Mesodermal cell (in vitro differentiated cells): ENCODE measurements at regions not wholly inside any gene's neighbourhood (a gene's known extent, or its start where the extent isn't known, plus 50 kb on each side); places are given as distances from the start of the nearest gene placed in this dataset.
"Not testable (repeated sequence)": the region's sequence is repeated elsewhere in the genome, so short reads cannot be mapped to it uniquely, and the experiment has no call there.

Experiments
- H3K27ac ChIP-seq: 2 replicates; pipeline ENCODE4 v1.7.0; 2013; ENCODE audit warnings: mild to moderate bottlenecking, low read depth, low read length, moderate library complexity; ENCODE audit not compliant: severe bottlenecking
- H3K36me3 ChIP-seq: 2 replicates; pipeline ENCODE4 v1.7.1; 2013; ENCODE audit warnings: mild to moderate bottlenecking, low read length, moderate library complexity; ENCODE audit not compliant: control insufficient read depth, insufficient read depth
- H3K4me1 ChIP-seq: one replicate; pipeline ENCODE4 v1.7.1; 2013; ENCODE audit warnings: mild to moderate bottlenecking, low read length; ENCODE audit not compliant: insufficient read depth, control insufficient read depth, poor library complexity, severe bottlenecking
- H3K4me3 ChIP-seq: 2 replicates; pipeline ENCODE4 v1.7.0; 2013; ENCODE audit warnings: low read length, control low read depth, mild to moderate bottlenecking; ENCODE audit not compliant: insufficient read depth, poor library complexity, severe bottlenecking; ENCODE audit errors: extremely low read depth
- H3K9me3 ChIP-seq: 2 replicates; pipeline ENCODE4 v1.7.1; 2013; ENCODE audit warnings: mild to moderate bottlenecking, low read length, moderate library complexity; ENCODE audit not compliant: control insufficient read depth
- WGBS, 2 experiments: methylation state at CpG; one replicate each; pipeline ENCODE4 v1.1.5; 2013; ENCODE audit warnings: missing lambda C conversion rate in 2 of 2; ENCODE audit not compliant: insufficient coverage in 2 of 2; 5-methylcytosine and 5-hydroxymethylcytosine counted together

DNA sequence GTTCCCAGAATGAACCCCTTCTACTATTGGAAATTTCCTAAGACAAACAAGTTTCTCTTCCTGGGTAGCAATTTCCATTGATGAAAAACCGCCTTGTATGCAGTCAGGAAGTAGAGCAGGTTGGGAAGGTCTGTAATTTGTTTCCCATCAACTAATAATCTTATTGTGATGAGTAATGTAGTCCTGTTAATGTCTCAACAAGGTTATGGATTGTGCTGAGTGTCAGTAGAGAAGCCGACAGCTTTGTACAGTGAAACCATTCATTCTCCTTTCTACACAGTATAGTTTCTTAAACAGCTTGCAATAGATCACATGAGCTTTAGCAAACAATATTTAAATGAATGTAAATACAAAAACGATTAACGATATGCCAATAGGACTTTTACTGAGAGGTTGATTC is 355.4 kb upstream of the WWC1 start:
- Histone ChIP-seq H3K27ac (no peak overlapping the region), H3K4me1 (no peaks in the 10 kb centered on the region), H3K36me3 (no peaks in the 10 kb centered on the region), H3K9me3 (no peaks in the 10 kb centered on the region), H3K4me3 (no peak overlapping the region)
- WGBS, 2 experiments: 100% methylated on average over 1 of the region's 4 CpGs; no CpG with 5 or more reads in 1 of the 2 experiments

DNA sequence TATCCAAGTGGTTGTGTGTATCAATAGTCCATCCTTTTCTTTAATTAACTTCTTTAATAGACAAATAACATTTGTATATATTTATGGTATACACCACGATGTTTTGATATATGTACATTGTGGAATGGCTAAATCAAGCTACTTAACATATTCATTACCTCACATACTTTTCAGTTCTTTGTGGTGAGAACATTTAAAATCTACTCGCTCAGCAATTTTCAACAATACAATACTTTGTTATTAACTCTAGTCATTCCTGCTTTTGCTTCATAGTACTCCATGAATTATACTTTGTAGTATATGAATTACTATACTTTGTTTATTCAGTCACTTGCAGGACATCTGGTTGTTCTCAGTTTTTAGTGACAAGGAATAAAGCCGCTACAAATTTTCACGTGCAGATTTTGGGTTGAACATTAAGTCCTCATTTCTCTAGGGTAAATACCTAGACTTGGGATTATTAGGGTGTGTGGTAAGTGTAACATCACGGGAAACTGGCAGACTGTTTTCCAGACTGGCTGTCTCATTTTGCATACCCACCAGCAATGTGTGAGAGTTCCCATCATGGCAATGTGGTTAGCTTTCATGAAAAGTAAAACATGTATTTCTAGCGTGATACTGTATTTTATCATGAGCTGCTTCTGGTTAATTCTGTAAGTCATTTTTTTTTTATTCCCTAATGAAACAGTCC is 354.4 kb upstream of the WWC1 start:
- WGBS, 2 experiments: 82 to 100% methylated on average over 2 of the region's 6 CpGs
- Histone ChIP-seq H3K4me3 (no peak overlapping the region), H3K4me1 (no peaks in the 10 kb centered on the region), H3K9me3 (no peaks in the 10 kb centered on the region), H3K27ac (no peak overlapping the region), H3K36me3 (no peaks in the 10 kb centered on the region)

DNA sequence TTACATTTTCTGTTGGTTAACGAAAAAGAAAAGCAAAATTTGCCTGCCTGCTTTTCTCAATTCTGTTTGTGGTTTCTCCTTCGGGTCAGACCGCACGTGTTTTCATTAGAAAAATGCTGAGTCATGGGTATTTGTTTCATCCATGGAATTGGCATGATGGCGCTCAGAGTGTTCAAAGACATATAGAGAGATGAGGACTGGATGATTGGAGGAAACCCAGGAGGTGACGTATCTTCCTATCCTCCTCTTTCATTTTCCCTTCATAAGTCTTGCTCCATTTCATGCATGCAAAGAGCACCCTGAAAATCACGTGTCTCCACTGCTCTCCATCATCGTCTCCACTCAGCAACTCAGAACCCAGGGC is 353.8 kb upstream of the WWC1 start:
- 93% methylated on average over 6 to 7 of the region's 8 CpGs for WGBS, 2 experiments
- no peaks in the 10 kb centered on the region for H3K36me3 ChIP-seq
- no peaks in the 10 kb centered on the region for H3K9me3 ChIP-seq
- no peak overlapping the region for H3K4me3 ChIP-seq
- H3K4me1 ChIP-seq: peaks cover under 1% of the 10 kb centered on the region
- no peak overlapping the region for H3K27ac ChIP-seq

DNA sequence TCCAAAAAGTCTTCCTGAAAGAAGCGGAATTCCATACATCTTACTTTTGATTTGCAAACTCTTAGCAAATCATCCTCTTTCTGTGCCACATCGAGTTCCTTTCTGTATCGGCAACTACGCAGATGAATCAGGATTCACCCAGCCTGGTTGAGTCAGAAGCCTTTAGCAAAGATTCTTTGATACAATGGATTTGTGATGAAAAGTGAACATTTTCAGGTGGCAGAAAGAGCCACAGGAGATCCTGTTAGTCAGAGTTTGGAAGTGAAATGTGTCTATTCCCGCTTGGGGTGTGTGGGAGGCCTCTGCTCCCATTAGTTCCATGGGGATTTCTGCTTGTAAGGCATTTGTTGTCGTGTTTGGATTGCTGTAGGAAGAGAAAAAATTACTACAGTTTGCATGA is 351.8 kb upstream of the WWC1 start:
- H3K4me1 ChIP-seq: peaks cover 14% of the 10 kb centered on the region
- H3K4me3 ChIP-seq: no peak overlapping the region
- no peak overlapping the region for H3K27ac ChIP-seq
- H3K36me3 ChIP-seq: no peaks in the 10 kb centered on the region
- no peaks in the 10 kb centered on the region for H3K9me3 ChIP-seq
- 92 to 100% methylated on average over 2 to 6 of the region's 6 CpGs for WGBS, 2 experiments

DNA sequence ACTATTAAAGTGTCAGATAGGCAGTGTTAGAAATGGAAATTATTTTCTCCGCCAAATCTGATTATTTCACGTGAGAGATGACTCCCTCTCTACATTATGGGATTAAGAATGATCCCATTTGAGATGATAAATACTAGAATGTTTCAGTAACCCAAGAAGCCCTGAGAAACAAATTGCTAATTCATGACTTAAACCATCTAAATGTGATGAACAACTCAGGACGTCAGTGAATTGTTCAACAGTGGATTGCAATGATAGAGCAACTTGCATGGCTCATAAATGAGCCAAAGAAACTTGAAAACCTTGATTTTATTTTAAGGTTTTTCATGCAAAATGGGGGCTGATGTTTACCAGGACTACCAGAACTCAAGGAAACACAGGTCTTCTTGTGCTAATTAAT is 350.5 kb upstream of the WWC1 start:
- WGBS, 2 experiments: 100% methylated on average over 1 of the region's 3 CpGs
- Histone ChIP-seq H3K4me1 (peaks cover 26% of the 10 kb centered on the region), H3K36me3 (no peaks in the 10 kb centered on the region), H3K27ac (no peak overlapping the region), H3K9me3 (no peaks in the 10 kb centered on the region), H3K4me3 (no peak overlapping the region)

DNA sequence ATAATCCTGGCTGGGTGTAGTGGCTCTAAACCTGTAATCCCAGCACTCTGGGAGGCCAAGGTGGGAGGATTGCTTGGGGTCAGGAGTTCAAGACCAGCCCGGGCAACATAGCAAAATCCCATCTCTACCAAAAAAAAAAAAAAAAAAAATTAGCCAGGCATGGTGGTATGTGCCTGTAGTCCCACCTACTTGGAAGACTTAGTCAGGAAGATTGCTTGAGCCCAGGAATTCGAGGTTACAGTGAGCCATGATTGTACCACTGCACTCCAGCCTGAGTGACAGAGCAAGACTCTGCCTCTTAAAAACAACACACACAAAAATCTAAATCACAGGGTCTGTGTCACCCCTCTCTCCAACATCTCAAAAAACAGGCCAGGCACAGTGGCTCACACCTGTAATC is 349.9 kb upstream of the WWC1 start:
- peaks cover 32% of the 10 kb centered on the region for H3K4me1 ChIP-seq
- H3K27ac ChIP-seq, H3K9me3 ChIP-seq, H3K4me3 ChIP-seq, H3K36me3 ChIP-seq: not testable (repeated sequence)
- WGBS, 2 experiments: 80 to 89% methylated on average over 1 of the region's 2 CpGs

DNA sequence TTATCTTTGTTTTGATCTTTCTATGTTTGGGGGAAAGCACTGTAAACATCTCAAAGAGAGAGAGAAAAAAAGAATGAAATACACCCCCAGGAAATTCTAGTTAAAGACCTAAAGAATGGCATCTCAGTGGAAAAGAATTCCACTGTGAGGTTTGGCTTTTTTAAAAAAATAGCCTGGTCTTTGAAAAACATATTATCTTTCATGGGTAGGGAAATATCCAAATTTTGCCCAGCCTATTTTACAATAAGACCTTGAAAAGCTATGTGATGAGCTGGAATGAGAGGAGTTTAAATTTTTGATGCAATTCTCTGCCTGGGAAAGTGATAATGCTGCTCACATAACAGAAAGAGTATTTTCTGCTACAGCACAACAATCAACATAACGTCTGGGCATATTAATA is 348.1 kb upstream of the WWC1 start:
- WGBS, 2 experiments: 86% methylated on average over 1 of the region's 1 CpG; no CpG with 5 or more reads in 1 of the 2 experiments
- no peak overlapping the region for H3K4me3 ChIP-seq
- H3K9me3 ChIP-seq: no peaks in the 10 kb centered on the region
- H3K36me3 ChIP-seq: no peaks in the 10 kb centered on the region
- H3K27ac ChIP-seq: no peak overlapping the region
- peaks cover 33% of the 10 kb centered on the region for H3K4me1 ChIP-seq

DNA sequence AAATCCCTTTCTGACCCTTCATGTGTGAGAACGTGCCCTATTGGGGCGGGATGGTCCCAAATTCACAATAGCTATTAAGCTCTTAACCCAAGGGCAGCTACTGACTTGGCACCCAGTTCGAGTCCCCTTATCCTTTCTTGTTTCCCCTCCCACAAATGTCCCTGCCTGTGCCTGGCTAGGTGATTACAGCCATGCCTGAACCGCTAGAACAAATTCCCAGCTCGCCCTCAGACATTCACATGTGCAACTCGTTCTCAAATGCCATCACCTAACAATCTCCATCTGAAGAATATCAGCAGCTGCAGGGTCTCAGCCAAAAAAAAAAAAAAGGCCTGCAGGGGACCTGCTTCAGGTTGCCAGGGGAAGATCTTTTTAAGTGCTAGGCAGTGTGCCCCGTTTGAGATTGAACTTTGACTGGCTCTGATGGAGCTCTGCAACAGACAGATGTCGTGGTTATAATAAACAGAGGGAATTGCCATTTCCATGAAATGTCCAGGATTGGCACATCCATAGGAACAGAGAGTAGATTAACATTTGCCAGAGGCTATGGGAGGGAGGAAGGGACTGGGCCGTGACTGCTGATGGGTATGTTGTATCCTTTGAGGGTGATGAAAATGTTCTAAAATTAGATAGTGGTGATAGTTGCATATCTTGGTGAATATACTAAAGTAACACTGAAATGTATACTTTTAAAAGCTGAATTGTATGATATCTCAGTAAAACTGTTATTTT is 347.2 kb upstream of the WWC1 start:
- H3K36me3 ChIP-seq: no peaks in the 10 kb centered on the region
- 79 to 94% methylated on average over 8 to 9 of the region's 9 CpGs for WGBS, 2 experiments
- H3K4me3 ChIP-seq: no peak overlapping the region
- no peak overlapping the region for H3K27ac ChIP-seq
- no peaks in the 10 kb centered on the region for H3K9me3 ChIP-seq
- peaks cover 40% of the 10 kb centered on the region for H3K4me1 ChIP-seq

DNA sequence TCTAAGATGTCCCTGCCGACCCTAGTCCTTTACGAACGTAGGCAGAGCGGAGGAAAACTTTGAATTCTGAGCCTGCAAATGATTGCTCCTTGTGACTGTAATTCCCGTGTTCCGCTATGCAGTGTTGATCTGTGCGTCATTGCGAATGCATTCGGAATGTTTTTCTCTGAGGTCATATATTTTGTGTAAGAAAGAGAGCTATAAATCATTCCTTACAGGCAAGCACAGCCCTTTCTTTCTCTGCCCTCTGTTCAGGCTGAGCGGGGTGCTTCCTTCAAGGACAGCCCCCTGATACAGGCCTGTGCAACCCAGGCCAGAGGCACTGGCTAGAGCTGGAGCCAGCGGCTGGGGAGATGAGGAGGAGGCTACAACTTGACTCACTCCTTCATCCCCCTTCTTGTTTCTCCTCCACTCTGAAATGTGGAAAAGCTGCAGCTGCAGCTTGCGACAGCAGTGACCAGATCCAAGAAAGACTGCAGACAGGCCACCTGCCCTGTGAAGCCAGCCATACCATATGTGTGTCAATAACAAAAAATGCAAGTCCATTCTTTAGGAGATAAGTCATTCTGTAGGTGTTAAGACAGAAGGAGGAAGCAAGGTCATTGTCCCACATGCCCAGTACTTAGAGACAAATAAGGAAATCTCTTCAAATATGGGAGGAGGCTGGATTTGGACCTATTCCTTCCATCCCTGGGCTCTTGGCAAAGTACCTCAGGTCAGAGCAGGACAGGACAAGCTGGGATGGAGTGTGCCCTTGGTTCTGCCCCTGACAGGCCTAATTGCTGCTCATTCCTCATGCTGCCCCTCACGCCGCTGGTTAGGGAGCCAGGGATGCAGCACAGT is 345.7 kb upstream of the WWC1 start:
- peak overlapping the region; percentile 50 for H3K27ac ChIP-seq

DNA sequence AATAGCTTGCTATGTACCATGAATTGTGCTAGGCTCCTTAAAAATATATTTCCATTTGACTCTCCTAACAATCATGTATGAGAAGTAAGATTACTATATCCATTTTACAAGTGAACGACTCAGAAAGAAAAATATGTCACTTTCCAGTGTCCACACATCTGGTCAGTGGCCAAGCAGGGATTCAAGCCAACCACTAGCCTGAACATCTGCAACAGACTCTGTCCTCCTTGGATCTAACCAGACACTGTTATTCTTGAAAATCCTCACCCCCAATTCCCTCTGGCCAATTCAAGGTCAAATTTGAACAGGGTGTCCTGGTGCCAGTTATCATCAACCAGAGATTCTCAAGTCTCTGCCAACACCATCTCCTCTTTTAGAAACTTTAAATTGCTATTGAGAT is 344.1 kb upstream of the WWC1 start:
- 83 to 100% methylated on average over 1 of the region's 1 CpG for WGBS, 2 experiments
- Histone ChIP-seq H3K4me1 (peaks cover 69% of the 10 kb centered on the region), H3K27ac (no peak overlapping the region), H3K36me3 (no peaks in the 10 kb centered on the region), H3K9me3 (no peaks in the 10 kb centered on the region), H3K4me3 (no peak overlapping the region)

More for the DNA sequence above, 345.7 kb upstream of the WWC1 start:
- peaks cover 55% of the 10 kb centered on the region for H3K4me1 ChIP-seq
- H3K36me3 ChIP-seq: no peaks in the 10 kb centered on the region
- 82 to 90% methylated on average over 6 to 9 of the region's 14 CpGs for WGBS, 2 experiments
- H3K4me3 ChIP-seq: no peak overlapping the region
- H3K9me3 ChIP-seq: no peaks in the 10 kb centered on the region
